GM19328 (cell line): ENCODE measurements at regions not wholly inside any gene's neighbourhood (a gene's known extent, or its start where the extent isn't known, plus 50 kb on each side); places are given as distances from the start of the nearest gene placed in this dataset.
"Not testable (repeated sequence)": the region's sequence is repeated elsewhere in the genome, so short reads cannot be mapped to it uniquely, and the experiment has no call there.

Source experiments
- ATAC-seq: cut with Tn5 transposase; IDR thresholded peaks from one replicate; pipeline ENCODE4 v1.9.1; 2021; ENCODE audit warnings: mild to moderate bottlenecking, moderate library complexity; ENCODE audit not compliant: unreplicated experiment

DNA sequence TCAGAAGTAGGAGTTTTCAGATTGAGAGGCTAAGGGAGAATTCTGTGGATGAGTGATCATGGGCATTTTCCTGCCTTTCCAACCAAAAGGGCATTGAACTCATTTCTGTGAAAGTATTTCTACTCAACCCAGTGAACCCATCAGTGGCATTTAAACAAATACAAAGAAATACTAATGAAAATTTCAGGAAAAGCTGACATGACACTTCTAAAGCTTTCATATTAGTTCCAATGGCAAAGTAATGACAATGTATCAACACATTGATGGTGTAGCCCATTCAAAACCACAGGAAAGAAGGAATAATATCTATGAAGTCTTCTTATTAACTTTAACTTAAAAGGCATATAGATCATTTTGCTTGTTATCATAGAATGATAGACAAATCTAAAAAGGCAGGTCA, 183.5 kb upstream of the ANXA10 start:
- no peak for ATAC-seq

DNA sequence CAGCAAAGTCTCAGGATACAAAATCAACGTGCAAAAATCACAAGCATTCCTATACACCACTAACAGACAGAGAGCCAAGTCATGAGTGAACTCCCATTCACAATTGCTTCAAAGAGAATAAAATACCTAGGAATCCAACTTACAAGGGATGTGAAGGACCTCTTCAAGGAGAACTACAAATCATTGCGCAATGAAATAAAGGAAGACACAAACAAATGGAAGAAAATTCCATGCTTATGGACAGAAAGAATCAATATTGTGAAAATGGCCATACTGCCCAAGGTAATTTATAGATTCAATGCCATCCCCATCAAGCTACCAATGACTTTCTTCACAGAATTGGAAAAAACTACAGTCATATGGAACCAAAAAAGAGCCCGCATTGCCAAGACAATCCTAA, 179.8 kb upstream of the ANXA10 start:
- ATAC-seq = not testable (repeated sequence)

DNA sequence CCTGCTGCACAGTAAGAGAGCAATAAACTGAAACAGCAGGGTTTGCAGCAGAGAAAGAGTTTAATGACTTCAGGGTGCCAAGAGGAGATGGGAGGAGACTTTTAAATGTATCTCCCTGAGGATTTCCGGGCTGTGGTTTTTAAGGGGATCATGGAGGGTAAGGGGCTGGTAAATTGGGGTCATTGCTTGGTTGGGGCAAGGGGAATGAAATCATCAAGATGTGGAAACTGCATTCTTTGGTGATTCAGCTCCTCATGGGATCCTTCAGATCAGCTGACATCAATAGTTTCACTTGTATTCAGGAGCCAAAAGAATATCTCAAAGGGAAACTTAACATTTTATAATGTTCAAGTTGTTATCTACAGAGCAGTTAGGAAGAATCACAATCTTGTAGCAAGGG, 174.3 kb upstream of the ANXA10 start:
- ATAC-seq = no peak

DNA sequence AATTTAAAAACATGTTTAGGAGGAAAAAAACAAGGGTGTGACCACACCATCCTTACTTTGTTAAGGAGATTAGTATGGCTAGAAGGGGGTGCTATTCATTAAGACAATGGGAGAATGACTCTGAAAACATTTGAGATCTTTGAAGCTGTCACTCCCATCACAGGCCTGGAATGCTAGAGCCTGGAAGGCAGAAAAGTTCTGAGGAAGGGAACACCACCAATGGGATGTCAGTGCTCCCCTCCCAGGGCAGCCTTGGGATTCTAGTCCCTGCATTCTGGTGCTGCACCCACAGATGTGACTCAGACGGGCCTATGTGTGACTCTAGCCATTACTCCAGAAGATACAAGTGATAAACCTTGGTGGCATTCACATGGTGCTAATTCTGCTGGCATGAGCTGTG, 162.2 kb upstream of the ANXA10 start:
- no peak for ATAC-seq

DNA sequence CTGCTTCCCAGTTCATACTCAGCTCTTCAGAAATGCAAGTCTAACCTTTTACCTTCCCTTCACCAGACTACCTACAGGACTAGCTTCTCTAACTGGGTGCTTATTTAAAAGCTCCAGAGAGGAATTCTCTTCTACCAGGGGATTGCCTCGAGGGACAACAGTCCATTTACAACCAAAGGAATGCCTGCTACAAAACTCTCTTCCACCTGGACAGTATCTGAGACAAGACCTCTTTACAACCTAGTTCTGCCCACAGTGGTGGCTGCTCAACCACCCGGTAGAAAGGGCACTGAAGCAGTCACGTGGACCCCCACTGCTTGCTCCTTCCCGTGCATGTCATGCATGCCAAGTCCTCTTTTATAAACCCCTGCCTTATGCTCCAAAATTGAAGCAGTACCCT, 158.1 kb upstream of the ANXA10 start:
- ATAC-seq = no peak

DNA sequence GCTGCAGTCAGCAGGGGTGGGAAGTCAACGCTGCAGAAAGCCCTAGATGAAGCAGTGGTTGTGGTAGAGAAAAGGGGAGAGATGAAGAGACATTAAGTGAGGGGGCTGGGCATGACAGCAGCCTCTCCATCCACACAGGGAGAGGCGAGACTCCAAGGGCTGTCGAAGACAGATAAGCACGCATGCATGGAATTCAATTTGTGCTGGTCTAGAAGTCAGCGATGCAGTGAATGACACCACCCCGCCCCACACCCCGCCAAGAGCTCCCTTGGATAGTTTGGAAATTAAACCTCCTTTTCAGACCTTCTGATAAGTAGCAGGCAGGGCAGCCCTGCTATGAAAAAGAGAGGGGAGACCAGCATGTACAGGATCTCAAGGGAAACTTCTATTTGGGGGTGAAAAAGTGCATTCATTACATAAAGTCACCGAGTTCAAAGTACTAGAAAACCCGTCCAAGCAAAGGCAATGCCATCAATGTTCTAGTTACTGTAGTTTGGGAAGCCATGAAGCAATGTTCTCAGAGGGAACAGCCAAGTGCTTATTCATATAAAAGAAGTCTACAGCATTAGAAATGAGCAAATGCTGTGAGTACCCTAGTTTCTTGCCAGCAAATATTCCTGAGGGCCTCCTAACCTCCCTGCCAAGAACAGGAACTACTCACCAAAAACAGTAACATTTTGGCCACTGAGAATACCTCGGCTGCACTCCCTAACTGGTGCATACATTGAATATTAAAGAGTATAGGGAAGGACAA, 152.3 kb upstream of the ANXA10 start:
- ATAC-seq = no peak

DNA sequence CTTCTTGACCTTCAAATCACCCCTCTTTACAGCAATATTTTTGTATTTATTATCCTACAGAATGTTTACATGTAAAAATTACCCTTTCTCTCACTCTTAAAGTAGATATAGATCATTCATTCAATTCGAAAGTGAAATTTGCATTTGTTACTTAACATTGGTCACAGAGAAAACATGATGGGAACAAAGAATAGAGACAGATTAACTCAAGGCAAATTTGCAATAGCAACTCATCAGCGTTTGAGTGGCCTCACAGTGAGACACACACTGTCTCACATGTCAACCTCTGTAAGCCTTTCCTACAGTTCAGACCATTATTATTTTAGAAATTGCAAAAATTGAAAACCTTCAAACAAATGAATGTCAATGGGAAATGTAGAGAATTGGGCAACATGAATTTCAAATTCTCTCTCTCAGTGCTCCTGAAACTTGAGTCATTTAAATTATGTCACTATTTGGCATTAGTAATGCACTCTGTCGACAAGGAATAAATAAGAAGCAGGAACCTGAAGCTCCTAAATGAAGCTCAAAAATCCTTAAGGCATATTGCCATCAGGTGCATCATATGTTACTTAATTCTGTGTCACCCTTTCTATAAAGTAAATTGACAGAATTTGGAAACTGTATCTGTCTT, 148.3 kb upstream of the ANXA10 start:
- no peak for ATAC-seq

DNA sequence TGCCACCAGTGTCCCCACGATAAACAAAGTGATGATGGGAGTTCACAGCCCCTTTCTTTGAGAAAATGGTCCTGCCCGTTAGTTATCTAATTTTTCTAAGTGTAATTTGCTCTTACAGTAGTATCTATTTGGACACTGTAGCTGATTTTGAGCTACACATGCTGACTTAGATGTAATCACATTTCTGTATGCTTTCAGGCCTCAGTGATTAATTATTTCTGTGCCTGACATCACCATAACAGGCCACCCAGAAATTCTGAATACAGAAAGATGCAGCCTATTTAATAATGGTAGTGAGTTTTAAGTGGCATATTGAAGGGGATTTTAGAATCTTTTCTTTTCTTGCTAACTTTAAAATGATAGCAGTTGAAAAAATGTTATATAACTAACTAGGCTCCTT, 147.6 kb upstream of the ANXA10 start:
- no peak for ATAC-seq

DNA sequence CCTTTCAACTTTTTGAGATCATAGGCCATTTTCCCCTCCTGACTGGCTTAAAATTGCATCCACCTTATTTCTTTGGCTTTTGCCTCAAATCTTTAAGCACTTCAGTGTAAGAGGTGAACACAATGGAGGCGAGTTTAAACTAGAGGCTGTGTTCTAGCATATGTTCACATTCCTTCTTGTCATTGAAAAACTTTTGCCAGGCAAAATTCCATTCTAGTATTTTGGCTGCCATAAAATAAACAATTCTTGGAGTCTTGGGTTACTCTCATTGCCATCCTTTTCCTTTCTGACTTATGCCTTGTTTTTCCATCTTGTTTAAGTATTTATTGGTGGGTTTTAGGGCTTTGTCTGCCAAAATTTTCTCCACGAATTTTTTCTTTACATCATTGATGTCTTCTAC, 137.3 kb upstream of the ANXA10 start:
- ATAC-seq = no peak

DNA sequence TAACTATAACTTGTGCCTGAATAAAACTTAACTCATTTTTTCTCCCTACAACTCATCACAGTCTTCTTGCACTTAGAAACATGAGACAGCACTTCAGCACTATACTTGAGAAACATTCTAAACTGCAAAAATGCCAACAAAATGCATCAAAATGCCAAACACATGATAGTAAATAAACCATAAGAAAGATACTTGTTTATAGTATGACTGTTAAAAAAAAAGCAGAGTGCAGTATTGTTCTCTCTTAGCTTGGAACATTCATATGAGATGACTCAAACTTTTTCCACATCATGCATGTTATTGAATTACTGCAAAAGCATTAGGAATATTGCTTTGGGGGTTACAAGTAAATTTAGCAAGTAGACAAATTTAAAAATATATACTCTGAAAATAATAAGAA, 135.7 kb upstream of the ANXA10 start:
- ATAC-seq = no peak

DNA sequence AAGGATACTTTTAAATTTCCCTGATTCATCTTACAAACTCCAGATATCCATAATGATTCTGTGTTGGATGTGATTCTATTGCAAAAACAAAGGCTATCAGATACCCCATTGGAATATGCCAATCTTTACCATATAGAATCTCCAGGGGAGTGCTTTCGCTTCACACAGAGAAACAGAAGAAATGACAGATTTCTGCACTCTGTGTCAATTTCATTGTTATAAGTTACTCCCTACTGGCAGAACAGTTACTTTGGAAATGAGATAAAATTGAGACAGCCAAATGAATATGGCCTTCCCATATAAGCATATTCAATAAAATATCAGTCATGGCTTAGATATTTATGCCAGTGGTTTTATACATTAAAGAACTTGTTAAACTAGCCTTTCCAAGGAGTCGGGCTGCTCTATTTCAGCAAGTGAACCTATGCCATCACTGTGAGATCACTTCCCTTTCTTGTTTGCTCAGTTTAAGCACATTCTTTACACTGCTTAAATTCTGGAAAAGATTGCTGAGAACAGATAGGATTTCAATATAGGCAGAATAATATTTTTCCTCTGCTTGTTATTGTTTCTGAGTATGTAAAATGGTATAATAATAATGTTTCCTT, 127.5 kb upstream of the ANXA10 start:
- ATAC-seq = no peak

DNA sequence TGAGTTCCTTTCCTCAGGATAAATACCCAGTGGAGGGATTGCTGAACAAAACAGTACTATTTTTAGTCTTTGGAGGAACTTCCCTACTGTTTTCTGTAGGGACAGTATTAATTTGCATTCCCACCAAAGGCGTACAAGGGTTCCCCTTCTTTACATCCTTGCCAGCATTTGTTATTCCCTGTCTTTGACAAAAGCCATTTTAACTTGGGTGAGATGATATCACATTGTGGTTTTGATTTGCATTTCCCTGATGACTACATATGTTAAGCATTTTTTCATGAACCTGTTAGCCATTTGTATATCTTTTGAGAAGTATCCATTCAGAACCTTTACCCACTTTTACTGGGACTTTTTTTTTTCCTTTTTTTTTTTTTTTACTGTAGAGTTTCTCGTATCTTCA, 126.2 kb upstream of the ANXA10 start:
- no peak for ATAC-seq

DNA sequence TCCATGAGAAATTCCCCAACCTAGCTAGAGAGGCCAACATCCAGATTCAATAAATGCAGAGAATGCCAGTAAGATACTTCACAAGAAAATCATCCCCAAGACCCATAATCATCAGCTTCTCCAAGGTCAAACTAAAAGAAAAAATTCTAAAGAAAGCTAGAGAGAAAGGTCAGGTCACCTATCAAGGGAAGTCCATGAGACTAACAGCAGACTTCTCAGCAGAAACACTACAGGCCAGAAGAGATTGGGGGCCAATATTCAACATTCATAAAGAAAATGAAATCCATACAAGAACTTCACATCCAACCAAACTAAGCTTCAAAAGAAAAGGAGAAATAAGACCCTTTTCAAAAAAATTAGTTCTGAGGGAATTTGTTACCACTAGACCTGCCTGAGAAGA, 118.8 kb upstream of the ANXA10 start:
- no peak for ATAC-seq

DNA sequence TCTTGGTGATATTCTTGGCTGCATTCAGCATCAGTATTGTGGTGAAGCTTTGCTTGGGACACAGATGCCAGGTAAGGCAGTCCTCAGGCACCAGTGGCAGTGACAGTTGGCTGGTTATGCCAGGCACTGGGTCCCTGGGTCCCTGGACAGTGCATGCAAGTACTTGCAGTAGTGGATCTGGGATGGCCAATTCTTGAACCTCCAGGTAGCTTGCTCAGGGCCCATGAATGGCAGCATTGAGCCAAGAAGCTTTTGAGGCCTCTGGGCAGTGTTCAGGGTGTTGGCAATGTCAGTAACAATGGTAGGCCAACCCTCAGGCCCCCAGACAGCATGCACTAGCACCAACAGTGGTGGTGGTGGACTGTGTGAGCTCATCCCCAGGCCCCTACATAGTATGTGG, 106.8 kb upstream of the ANXA10 start:
- no peak for ATAC-seq

DNA sequence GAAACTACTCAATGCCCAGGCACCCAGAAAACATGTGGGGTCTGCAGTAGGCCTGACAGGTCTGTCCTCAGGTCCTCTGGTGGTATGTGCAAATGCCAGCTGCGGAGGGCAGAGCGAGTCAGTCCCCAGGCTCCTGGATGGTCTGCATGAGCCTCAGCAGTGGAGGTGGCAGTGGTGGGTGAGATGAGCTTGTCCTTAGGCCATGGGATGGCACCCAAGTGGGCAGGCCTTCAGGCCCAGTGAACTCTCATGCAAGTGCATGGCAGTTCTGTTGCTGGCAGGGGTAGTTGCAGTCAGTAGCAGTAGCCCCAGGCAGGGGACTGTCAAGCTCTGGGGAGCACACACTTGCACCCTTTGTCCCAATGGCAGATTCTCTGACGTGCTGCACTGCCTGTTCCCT, 106.3 kb upstream of the ANXA10 start:
- ATAC-seq = no peak

DNA sequence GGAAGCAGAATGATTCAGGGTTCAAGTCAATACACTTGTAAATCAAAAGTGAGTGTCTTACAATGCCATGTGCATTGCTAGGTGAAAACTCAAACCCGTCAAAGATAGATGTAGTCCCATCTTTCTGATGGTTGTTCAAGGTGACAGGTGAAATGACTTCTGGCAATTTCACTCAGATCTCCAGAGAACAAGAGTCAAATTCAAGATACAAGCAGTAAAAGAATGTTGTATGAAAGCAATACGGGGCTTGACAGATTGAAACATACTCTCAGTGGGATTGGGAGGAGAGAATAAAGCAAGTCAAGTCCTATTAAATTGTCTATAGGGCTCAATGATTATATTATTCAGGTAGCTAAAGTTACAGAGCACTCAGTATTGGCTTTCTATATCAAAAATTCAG, 105.1 kb upstream of the ANXA10 start:
- ATAC-seq = no peak

DNA sequence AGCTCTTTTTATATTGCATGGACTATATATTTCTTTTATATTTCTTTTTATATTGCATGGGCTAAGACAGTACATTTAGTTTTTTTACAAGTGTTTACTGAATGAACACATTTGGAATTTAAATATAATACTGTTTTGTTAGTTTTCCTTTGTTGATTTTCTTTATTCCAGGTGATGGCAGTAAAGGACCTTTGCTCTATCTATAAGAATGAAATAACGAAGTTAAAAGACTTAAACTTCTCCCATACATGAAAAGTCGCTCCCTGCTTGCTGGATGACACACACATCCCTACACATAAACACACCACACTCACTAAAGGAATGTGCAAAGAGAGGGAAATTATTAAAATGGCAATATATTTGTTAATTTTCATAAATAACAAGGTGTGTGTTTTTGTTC, 102.5 kb upstream of the ANXA10 start:
- no peak for ATAC-seq

DNA sequence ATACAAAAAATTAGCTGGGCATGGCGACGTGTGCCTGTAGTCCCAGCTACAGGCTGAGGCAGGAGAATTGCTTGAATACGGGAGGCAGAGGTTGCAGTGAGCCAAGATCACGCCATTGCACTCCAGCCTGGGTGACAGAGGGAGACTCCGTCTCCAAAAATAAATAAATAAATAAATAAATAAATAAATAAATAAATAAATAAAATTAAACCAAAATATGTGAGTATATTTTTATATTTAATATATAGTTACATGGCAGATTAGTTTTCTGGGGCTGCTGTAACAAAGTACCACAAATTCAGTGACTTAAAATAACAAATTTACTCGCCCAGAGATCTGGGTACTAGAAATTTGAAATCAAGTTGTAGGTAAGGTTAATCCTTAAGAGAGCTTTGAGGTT, 84.2 kb upstream of the ANXA10 start:
- ATAC-seq = not testable (repeated sequence)

DNA sequence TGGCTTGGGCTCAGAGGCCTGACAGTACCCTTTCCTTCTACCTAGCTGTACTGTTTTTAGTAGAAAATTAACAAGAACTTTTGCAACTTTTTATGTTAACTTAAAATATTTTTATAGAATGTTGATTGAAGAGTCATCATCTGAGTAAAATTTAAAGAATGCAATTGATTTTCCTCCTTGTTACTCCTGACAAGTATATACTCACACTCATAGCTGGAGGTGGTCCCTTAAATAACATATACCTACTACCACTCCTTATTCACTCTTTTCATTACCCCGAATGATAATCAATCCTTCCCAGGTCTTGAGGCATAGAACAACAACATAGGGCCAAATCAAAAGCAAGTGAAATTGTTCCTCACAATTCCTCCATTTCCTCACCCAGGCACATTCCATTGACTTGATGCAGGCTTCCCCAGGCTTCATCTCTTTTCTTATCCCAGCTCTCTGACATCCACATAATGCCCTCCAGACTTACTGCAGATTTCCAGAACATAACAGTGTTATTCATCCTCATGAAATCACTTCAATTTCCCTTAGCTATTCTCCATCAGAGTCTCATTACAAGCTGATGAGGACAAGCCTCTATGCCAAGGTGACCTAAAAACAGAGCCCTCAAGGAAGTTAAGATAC, 73.2 kb upstream of the ANXA10 start:
- ATAC-seq = no peak

DNA sequence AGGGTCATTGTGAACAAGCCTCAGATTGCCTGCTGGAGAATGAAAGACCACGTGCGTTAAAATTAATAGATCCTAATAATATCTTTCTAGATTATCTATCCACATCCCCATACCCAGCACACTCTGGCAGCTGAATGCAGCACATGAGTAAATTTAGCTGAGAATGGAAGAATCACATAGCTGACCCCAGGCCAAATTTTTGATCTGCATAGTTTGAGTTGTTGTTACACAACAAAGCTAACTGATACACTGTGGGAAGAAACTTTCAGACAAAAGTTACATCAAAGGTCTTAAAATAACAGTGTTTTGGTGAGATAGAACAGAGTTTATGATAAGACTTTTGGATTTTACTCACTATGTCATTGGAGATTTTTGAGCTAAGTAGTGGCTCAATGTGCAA, 72.4 kb upstream of the ANXA10 start:
- ATAC-seq = no peak

DNA sequence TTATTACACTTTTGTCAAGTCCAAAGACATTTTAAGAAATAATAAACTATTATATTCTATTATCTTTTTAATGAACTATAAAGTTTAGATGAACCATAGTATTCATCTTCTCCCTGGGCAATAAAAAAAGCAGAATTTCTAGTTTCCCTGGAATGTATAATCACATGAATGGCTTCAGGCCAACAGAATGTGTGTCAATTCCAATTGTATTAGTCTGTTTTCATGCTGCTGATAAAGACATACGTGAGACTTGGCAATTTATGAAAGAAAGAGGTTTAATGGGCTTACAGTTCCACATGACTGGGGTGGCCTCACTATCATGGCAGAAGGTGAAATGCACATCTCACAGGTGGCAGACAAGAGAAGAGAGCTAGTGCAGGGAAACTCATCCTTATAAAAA, 70.7 kb upstream of the ANXA10 start:
- ATAC-seq = no peak

DNA sequence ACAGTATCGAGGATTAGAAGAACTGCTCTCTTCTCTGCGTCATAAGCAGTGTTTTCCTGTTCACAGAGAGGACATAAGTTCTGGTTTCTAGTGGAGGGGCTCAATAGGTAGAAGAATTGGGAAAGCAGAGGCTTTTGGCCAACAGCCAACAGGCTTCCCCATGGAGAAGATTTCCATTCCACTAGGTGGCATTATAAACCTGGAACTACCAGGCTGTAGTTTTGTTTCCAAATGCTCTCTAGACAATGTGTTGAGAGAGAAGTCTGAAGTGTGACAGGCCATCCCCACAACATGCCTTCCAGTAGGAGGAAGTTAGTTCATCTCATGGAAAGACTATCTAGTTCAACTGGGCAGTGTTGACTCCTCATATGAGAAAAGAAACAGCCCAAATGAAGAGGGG, 63.8 kb upstream of the ANXA10 start:
- no peak for ATAC-seq
